HG03280 (cell line): ENCODE measurements at regions not wholly inside any gene's neighbourhood (a gene's known extent, or its start where the extent isn't known, plus 50 kb on each side); places are given as distances from the start of the nearest gene placed in this dataset.
A peak's percentile ranks its signal among the peaks of the same experiment; 100 is the strongest.
"Not testable (repeated sequence)": the region's sequence is repeated elsewhere in the genome, so short reads cannot be mapped to it uniquely, and the experiment has no call there.

Experiments used
- ATAC-seq: cut with Tn5 transposase; IDR thresholded peaks from one replicate; pipeline ENCODE4 v1.9.1; 2021; ENCODE audit warnings: mild to moderate bottlenecking, moderate library complexity; ENCODE audit not compliant: unreplicated experiment

DNA sequence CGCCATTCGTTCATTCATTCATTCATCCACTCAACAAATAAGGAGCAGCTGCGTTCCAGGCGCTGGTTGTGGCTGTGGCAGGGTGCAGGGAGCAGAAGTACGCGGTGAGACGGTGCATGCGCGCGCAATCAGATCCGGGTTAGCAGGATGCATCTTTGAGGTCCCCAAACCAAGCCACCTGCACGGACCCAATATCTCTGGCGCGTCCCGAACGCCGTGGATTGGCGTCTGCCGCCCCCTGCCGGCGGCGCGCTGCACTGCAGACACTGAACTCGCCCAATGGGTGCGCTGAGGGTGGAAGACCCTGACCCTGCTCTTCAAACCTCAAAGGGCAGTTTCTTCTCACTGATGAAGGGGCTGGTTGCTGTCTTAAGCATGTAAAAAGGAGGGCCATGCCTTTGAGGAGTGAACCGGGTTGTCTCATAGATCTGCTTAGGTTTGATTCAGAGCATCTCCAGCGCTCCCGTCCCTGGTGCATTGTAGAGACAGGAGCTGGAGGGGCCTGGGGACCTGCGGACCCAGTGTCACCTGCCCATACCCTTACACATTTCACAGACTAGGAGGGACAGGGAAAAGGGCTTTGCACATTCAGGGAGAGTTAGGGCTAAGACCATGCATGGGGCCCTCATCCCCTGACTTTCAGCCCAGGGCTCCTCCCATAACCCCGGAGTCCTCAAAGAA lies 102.5 kb downstream of the RAMP3 start:
- ATAC-seq: peak; percentile 77

GRCh38 chr7:45267262-45267661 lies 109.7 kb downstream of the RAMP3 start:
- ATAC-seq: no peak

DNA sequence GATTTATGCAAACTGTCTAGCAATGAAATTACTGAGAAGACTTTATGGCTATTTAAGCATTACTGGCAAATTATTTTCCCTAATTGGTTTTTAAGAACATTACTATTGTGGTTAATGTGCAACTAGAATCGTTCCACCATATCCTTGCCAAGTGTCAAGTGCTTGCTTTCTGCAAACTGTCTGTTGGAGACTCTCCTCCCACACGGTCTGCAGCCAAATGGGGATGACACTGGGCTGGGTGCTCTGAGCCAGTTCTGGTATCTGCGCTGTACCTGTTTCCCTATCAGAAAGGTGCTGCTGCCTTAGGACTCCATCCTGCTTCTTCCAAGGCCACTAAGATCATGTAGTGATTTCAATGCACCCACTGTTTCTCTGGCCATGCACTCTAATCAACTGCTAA lies 110.4 kb downstream of the RAMP3 start:
- no peak for ATAC-seq

- ATAC-seq: no peak
These were observed 111.6 kb downstream of the RAMP3 start for GRCh38 chr7:45269192-45269591.

- no peak for ATAC-seq
These were observed 121.3 kb downstream of the RAMP3 start for GRCh38 chr7:45278763-45279398.

GRCh38 chr7:45289611-45290010 lies 132.0 kb downstream of the RAMP3 start:
- not testable (repeated sequence) for ATAC-seq

DNA sequence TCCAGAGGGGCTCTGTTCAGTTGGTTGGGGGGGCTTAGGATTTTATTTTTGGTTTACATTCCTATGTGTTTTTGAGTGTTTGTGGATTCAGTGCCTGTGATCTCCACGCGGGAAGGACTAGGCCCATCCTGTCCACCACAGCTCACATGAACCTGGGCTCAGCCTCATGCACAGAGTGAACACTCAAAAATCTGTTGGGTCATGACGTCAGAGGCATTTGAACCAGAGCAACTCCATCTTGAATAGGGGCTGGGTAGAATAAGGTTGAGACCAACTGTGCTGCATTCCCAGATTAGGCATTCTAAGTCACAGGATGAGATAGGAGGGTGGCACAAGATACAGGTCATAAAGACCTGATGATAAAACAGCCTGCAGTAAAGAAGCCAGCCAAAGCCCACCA lies 133.3 kb downstream of the RAMP3 start:
- ATAC-seq: no peak

DNA sequence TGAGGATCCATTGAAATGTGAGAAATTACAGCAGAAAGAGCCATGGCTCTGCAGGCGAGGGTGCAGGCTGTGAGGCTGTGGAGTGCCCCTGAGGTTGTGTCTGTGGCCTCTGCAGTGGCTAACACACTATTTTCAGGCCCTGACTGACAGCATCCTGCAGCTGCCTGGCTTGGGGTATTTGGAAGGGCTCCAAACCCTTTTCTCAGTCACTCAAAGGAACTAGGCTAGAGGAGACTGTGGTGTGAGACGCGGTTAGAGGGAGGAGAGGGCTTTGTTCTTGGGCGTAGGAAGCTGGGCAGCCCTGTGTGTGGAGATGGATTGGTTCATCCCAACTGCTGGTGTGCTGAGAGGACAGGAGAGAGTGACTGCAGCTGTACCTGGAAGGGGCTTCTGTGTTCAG lies 134.9 kb downstream of the RAMP3 start:
- ATAC-seq: no peak

DNA sequence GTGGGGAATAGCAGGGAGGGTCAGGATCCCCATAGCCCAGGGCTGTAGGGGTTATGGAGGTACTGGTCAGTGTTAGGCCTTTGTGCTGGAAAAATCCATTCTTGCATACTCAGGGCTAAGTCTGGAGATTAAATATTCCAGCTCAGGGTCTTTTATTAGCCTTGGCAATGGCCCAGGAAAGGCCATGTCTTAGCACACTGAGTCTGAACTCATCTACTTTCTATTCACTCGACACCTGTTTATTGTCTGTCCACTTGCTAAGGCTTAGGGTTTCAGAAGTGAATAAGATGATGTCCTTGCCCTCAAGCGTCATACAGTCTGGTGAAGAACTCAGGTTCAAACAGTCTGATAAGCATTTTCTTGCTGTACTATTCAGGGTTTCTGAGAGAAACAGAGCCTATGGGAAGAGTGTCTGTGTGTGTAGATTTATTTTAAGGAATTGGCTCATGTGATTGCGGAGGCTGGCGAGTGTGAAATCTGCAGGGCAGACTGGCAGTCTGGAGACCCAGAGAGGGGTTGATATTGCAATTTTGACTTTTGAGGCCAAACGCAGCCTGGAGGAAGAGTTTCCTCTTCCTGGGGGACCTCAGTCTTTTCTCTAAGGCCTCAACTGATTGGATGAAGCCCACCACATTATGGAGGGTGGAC lies 135.8 kb downstream of the RAMP3 start:
- ATAC-seq: no peak

- no peak for ATAC-seq
These were observed 137.0 kb downstream of the RAMP3 start for GRCh38 chr7:45294559-45294958.

DNA sequence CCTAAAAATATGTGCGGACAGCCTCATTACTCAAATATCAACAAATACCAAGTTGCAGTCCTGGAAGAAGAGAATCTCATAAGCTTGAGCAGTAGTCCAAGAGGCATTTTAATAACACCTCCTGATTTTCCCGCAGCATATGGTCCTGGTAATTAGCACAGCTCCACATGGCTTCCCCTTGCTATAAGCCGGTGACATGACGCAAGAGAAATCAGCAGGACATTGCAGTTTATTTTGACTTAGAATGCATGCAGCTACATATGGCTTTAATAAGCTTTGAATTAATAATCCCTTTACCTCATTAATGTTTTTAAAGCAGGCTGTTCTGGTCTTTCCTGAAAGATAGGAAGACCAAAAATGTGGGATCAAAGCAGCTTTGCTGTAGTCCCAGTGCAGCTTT lies 137.6 kb downstream of the RAMP3 start:
- no peak for ATAC-seq

DNA sequence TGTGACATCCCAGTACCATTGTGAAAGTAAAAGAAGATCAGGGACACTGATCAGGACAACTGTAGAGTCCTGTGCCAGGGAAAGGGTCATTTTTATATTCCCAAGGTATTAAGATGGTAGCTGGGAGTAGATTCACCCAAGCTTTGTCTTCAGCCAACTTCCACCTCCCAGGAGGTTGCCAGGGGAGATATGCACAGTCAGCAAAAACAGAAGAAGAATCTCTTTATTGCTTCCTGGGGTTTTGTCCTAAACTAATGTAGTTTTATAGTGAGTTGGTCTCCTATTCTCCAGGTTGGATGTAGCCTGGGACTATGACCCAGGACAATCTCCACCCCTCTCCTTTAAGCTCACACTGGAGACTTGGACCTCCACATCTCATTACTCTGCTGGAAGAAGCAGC lies 139.2 kb downstream of the RAMP3 start:
- no peak for ATAC-seq

GRCh38 chr7:45306752-45307305 lies 149.2 kb downstream of the RAMP3 start:
- ATAC-seq: no peak

- no peak for ATAC-seq
These were observed 154.0 kb downstream of the RAMP3 start for GRCh38 chr7:45311597-45311996.

DNA sequence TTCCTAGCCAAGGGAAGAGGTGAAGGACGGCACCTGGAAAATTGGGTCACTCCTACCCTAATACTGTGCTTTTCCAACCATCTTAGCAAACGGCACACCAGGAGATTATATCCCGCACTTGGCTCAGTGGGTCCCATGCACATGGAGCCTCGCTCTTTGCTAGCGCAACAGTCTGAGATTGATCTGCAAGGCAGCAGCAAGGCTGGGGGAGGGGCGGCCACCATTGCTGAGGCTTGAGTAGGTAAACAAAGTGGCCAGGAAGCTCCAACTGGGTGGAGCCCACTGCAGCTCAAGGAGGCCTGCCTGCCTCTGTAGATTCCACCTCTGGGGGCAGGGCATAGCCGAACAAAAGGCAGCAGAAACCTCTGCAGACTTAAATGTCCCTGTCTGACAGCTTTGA lies 157.9 kb downstream of the RAMP3 start:
- not testable (repeated sequence) for ATAC-seq

DNA sequence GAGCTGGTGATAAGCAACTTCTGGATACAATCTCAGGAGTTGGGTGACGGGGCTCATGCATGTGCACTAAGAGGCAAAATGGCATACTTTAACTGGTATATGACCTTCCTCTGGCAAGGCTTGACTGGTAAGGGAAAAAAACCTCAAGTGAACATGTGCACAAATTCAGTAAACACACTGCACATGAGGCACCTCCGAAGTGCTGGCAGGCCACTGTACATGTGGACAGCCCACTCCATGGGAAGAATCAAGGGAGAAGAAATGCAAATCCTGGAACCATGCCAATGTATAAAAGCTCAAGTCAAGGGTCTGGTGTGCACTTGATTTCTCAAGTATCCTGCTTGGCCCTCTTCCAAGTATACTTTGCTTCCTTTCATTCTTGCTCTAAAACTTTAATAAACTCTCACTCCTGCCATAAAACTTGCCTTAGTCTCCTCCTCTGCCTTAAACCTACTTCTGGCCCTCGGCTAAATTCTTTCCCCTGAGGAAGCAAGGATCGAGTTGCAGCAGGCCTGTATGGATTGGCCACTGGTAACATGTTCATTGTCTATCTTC lies 167.2 kb downstream of the RAMP3 start:
- ATAC-seq: no peak

DNA sequence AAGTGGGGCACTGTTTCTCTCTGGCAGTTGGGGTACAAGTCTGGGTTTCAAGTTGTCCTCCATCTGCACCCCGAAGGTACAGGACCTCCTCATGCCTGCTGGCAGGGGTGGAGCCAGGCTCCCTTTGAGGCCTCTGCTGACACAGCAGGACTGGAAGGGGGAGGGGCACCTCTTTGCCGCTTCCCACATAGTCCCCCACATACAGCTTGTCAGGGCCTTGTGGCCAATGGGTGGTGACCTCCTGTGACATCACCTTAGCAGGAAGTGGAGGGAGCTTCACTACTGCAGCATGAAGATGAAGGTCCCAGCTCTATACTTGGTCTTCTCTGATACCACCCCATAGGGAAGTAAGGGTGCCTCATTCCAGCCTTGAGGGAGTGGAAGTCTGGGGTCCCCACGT lies 167.8 kb downstream of the RAMP3 start:
- ATAC-seq: no peak

- no peak for ATAC-seq
These were observed 170.9 kb downstream of the RAMP3 start for GRCh38 chr7:45328403-45328981.

DNA sequence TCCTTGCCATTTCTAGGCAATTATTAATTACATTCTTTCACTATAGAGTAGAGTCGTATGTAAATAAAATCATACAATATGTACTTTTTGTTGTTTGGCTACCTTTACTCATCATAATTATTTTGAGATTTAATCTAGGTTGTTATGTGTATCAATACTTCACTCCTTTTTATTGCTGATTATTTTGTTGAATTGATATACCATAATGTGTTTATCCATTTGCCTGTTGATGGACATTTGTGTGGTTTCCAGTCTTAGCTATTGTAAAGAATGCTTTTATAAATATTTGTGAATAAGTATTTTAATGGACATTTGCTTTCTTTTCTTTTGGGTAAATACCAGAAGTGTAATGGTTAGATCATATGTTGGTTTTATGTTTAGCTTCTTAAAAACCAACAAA lies 174.0 kb downstream of the RAMP3 start:
- ATAC-seq: no peak

- not testable (repeated sequence) for ATAC-seq
These were observed 177.4 kb downstream of the RAMP3 start for GRCh38 chr7:45335024-45335423.

GRCh38 chr7:45342236-45342635 lies 184.6 kb downstream of the RAMP3 start:
- no peak for ATAC-seq
